GM12873 (cell line): ENCODE measurements at regions not wholly inside any gene's neighbourhood (a gene's known extent, or its start where the extent isn't known, plus 50 kb on each side); places are given as distances from the start of the nearest gene placed in this dataset.

Source experiments
- CTCF ChIP-seq: IDR thresholded peaks from 2 replicates; pipeline ENCODE4 v1.5.1; 2012; ENCODE audit warnings: low read depth, mild to moderate bottlenecking, moderate library complexity, low read length, control low read depth; ENCODE audit not compliant: insufficient read depth; ENCODE audit errors: missing control alignments

GRCh38 chr11:104618954-104619353 lies 279.3 kb downstream of the CASP12 start:
- no peak for TF ChIP-seq CTCF

GRCh38 chr11:104614961-104615360 lies 283.3 kb downstream of the CASP12 start:
- TF ChIP-seq CTCF, result no peak

- no peak for TF ChIP-seq CTCF
Measured at GRCh38 chr11:104614117-104614680, 284.1 kb downstream of the CASP12 start.

- TF ChIP-seq CTCF, result no peak
Measured at GRCh38 chr11:104610635-104611034, 287.6 kb downstream of the CASP12 start.

- TF ChIP-seq CTCF, result peak; percentile 74
Measured at GRCh38 chr11:104609311-104610085, 288.8 kb downstream of the CASP12 start.

- TF ChIP-seq CTCF, result no peak
Measured at GRCh38 chr11:104602643-104603042, 295.6 kb downstream of the CASP12 start.

GRCh38 chr11:104594228-104594958 lies 303.9 kb downstream of the CASP12 start:
- TF ChIP-seq CTCF, result no peak
